SJCRH30 (cell line): ENCODE measurements at regions not wholly inside any gene's neighbourhood (a gene's known extent, or its start where the extent isn't known, plus 50 kb on each side); places are given as distances from the start of the nearest gene placed in this dataset.
"Not testable (repeated sequence)": the region's sequence is repeated elsewhere in the genome, so short reads cannot be mapped to it uniquely, and the experiment has no call there.

Source experiments
- DNase-seq, 2 experiments: peaks; one replicate each; pipeline ENCODE4 v3.0.0-alpha.2; 2015 to 2020
- H3K27ac ChIP-seq: fragments of 250-450 bp; sonication (Bioruptor Pico); 2 replicates; pipeline ENCODE4 v1.5.1; 2020; ENCODE audit warnings: mild to moderate bottlenecking, moderate library complexity
- H3K27me3 ChIP-seq: fragments of 250-450 bp; sonication (Bioruptor Pico); 2 replicates; pipeline ENCODE4 v1.5.1; 2020; ENCODE audit warnings: mild to moderate bottlenecking, moderate library complexity
- H3K36me3 ChIP-seq: fragments of 250-450 bp; sonication (Bioruptor Pico); 2 replicates; pipeline ENCODE4 v1.5.1; 2020; ENCODE audit warnings: mild to moderate bottlenecking, moderate library complexity
- H3K4me1 ChIP-seq: fragments of 250-450 bp; sonication (Bioruptor Pico); 2 replicates; pipeline ENCODE4 v1.5.1; 2020; ENCODE audit warnings: mild to moderate bottlenecking, moderate library complexity
- H3K4me3 ChIP-seq: fragments of 250-450 bp; sonication (Bioruptor Pico); 2 replicates; pipeline ENCODE4 v1.5.1; 2020; ENCODE audit warnings: mild to moderate bottlenecking, moderate library complexity
- H3K9me3 ChIP-seq: fragments of 250-450 bp; sonication (Bioruptor Pico); replicated peaks from 2 replicates; pipeline ENCODE4 v1.5.1; 2020; ENCODE audit warnings: mild to moderate bottlenecking, moderate library complexity

GRCh38 chr2:190005513-190005912 is 57.0 kb downstream of the MSTN start:
- Histone ChIP-seq H3K9me3 (peaks cover 6% of the 10 kb centered on the region), H3K27me3 (no peaks in the 10 kb centered on the region), H3K36me3 (no peaks in the 10 kb centered on the region), H3K4me3 (no peak overlapping the region), H3K27ac (no peak overlapping the region), H3K4me1 (no peaks in the 10 kb centered on the region)
- DNase-seq: no peak

DNA sequence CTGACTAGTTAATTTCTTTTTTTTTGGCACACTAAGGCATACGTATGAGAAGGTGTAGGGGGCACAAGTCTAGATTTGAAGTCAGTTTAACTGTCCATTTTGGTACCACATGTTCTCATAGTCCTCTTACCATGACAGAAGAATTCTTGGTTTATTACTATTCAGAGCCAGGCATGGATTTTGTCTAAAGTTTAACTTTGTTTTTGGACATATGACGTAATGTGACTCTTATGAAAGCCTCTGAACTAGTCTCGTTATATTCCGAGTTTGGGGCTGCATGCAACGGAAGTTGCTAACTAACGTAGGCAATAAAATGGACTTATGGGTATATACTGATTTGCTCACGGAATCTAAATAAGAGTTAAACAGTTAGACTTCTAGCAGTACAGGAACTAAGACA is 62.9 kb downstream of the MSTN start:
- H3K9me3 ChIP-seq: peaks cover 15% of the 10 kb centered on the region
- H3K4me3 ChIP-seq: no peak overlapping the region
- no peaks in the 10 kb centered on the region for H3K4me1 ChIP-seq
- H3K27me3 ChIP-seq: no peaks in the 10 kb centered on the region
- no peak for DNase-seq
- H3K27ac ChIP-seq: no peak overlapping the region
- no peaks in the 10 kb centered on the region for H3K36me3 ChIP-seq

- H3K27ac ChIP-seq, H3K4me1 ChIP-seq, H3K4me3 ChIP-seq, DNase-seq, H3K36me3 ChIP-seq, H3K27me3 ChIP-seq: not testable (repeated sequence)
- H3K9me3 ChIP-seq: peaks cover 17% of the 10 kb centered on the region
Observed at GRCh38 chr2:189998665-189999064, 63.9 kb downstream of the MSTN start.

- H3K36me3 ChIP-seq: no peaks in the 10 kb centered on the region
- H3K27me3 ChIP-seq: no peaks in the 10 kb centered on the region
- peaks cover 14% of the 10 kb centered on the region for H3K9me3 ChIP-seq
- H3K4me3 ChIP-seq: no peak overlapping the region
- no peak overlapping the region for H3K27ac ChIP-seq
- no peaks in the 10 kb centered on the region for H3K4me1 ChIP-seq
- DNase-seq: peak; percentile 62 to 78
Observed at GRCh38 chr2:189997016-189997415, 65.5 kb downstream of the MSTN start.

DNA sequence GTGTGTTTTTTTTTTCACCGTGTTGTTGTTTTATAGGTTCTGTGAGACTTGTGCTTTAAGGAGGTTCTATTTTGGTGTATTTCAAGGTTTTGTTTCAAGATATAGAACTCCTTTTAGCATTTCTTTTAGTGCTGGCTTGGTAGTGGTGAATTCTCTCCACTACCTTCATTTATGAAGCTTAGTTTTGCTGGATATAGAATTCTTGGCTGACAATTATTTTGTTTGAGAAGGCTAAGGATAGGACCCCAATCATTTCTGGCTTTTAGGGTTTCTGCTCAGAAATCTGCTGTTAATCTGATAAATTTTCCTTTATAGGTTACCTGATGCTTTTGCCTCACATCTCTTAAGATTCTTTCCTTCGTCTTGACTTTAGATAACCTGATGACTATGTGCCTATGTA is 66.8 kb downstream of the MSTN start:
- Histone ChIP-seq H3K27ac (no peak overlapping the region), H3K4me1 (no peaks in the 10 kb centered on the region), H3K36me3 (no peaks in the 10 kb centered on the region), H3K27me3 (no peaks in the 10 kb centered on the region), H3K4me3 (no peak overlapping the region), H3K9me3 (peaks cover 14% of the 10 kb centered on the region)
- DNase-seq: no peak

- Histone ChIP-seq H3K4me1 (no peaks in the 10 kb centered on the region), H3K9me3 (peaks cover 42% of the 10 kb centered on the region), H3K36me3 (no peaks in the 10 kb centered on the region), H3K27me3 (no peaks in the 10 kb centered on the region), H3K27ac (no peak overlapping the region), H3K4me3 (no peak overlapping the region)
- peak; percentile 44 to 83 for DNase-seq
Observed at GRCh38 chr2:189982780-189983394, 79.6 kb downstream of the MSTN start.

- DNase-seq: no peak
- H3K4me1 ChIP-seq: no peaks in the 10 kb centered on the region
- peaks cover 39% of the 10 kb centered on the region for H3K9me3 ChIP-seq
- no peaks in the 10 kb centered on the region for H3K27me3 ChIP-seq
- no peak overlapping the region for H3K4me3 ChIP-seq
- H3K27ac ChIP-seq: no peak overlapping the region
- no peaks in the 10 kb centered on the region for H3K36me3 ChIP-seq
Observed at GRCh38 chr2:189982087-189982486, 80.4 kb downstream of the MSTN start.

GRCh38 chr2:189976488-189976887 is 86.0 kb downstream of the MSTN start:
- not testable (repeated sequence) for DNase-seq, H3K4me1 ChIP-seq, H3K4me3 ChIP-seq, H3K27me3 ChIP-seq, H3K27ac ChIP-seq, H3K36me3 ChIP-seq
- peaks cover 29% of the 10 kb centered on the region for H3K9me3 ChIP-seq

DNA sequence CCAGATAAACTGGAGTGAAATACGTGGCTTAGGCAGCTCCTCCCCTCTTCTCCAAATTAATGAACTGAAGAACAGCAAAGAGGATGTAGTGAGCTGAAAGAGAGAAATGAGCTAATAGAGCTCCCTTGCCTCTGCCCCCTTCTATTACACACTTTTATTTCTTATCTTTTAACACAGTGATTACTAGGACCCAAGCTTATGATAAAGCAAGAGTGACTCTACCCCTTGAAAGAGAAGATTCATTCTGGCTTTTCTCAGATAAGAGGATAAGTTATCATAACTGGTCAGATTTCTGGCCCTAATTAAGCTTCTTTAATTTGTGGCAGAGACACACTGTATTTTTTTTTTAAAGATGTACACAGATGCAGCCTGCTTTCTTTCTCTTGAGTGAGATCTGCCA is 102.2 kb downstream of the MSTN start:
- H3K36me3 ChIP-seq: no peaks in the 10 kb centered on the region
- no peaks in the 10 kb centered on the region for H3K27me3 ChIP-seq
- no peak overlapping the region for H3K4me3 ChIP-seq
- H3K9me3 ChIP-seq: no peaks in the 10 kb centered on the region
- H3K27ac ChIP-seq: peak overlapping the region; percentile 75
- DNase-seq: peak in 1 of 2 experiments; percentile 56
- peaks cover 28% of the 10 kb centered on the region for H3K4me1 ChIP-seq

DNA sequence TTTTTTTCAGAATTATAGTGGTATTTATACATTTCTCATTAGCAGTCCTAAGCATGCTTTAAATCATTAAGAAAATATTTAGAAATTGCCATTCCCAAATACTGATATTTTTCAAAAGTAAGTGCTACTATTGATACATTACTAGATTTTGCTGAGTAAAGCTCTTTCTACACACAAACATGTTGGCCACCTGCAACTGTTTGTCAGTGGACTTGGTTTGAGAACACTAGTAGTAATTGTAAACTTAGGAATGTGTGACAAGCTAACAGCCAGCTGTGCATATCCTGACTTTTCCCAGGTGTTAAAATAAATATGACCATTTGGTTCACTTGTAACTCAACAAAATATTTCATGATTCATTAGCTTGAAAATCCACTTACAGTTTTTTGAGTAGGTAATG is 103.1 kb downstream of the MSTN start:
- Histone ChIP-seq H3K9me3 (no peaks in the 10 kb centered on the region), H3K4me1 (peaks cover 37% of the 10 kb centered on the region), H3K27me3 (no peaks in the 10 kb centered on the region), H3K36me3 (no peaks in the 10 kb centered on the region), H3K27ac (peak overlapping the region; percentile 75), H3K4me3 (no peak overlapping the region)
- peak; percentile 92 to 98 for DNase-seq

- peaks cover 2% of the 10 kb centered on the region; the same call in 1 of the 2 replicates for H3K9me3 ChIP-seq
- no peaks in the 10 kb centered on the region for H3K27me3 ChIP-seq
- H3K4me1 ChIP-seq: peaks cover 31% of the 10 kb centered on the region
- no peak overlapping the region for H3K27ac ChIP-seq
- no peak overlapping the region for H3K4me3 ChIP-seq
- no peak for DNase-seq
- no peaks in the 10 kb centered on the region for H3K36me3 ChIP-seq
Observed at GRCh38 chr2:189954989-189955388, 107.5 kb downstream of the MSTN start.

DNA sequence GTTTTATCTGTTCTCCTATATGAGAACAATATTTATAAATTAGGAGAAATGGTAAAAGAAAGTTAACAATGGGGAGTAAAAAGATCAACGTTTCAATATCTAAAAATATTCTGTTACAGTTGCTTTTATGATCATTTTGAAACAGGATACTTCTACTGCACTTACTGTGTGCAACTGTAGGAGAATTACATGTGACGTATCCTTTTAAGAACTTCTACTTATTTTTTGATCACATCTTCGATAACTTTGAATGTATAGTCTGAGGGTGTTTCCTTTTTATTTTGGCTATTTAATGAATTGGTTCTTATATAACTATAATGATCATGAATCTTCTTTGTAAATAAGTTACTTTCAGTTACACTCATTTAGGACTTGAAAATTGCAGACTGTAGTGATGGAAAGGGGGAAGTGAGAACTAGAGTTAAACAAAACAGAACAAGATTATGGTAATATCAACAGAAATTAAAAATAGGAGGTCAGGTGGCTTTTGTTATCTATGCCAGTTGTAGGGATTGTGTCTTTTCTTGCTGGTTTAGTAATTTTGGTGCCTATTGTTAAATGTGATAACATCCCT is 109.9 kb downstream of the MSTN start:
- H3K9me3 ChIP-seq: peaks cover 2% of the 10 kb centered on the region; the same call in 1 of the 2 replicates
- H3K27ac ChIP-seq: no peak overlapping the region
- no peaks in the 10 kb centered on the region for H3K27me3 ChIP-seq
- DNase-seq: no peak
- no peak overlapping the region for H3K4me3 ChIP-seq
- H3K4me1 ChIP-seq: peaks cover 16% of the 10 kb centered on the region
- no peaks in the 10 kb centered on the region for H3K36me3 ChIP-seq

DNA sequence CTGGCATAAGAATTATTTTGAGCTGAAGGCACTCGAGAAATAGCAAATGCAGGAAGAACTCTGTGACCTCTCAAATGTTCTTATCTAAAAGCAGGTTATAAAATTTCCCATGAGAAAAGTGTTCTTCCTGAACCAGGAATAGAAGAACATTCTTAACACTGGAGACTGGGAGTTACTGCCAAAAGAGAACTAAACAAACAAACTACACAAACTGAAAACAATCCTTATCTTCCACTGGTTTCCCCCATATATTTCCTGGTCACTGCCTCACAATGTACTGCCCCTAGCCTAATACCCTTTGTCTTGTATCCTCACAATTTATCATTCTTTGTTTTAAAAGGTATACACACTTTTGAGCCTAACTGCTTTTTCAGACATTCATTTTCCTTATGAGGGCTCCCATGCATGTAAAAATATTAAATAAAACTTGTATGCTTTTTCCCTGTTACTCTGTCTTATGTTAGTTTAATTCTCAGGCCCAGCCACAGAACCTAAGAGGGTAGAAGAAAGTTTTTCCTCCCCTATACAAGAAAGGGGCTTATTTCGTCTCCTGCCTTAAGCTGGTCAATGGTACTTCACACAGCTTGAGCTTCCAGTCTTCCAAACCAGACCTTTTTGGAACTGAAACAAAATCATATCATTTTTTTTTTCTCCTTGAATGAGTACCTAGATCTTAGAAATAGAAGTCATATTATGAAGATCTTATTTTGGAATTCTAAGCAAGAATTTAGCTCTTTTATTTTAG is 110.6 kb downstream of the MSTN start:
- peaks cover 16% of the 10 kb centered on the region for H3K4me1 ChIP-seq
- H3K4me3 ChIP-seq: no peak overlapping the region
- H3K27me3 ChIP-seq: no peaks in the 10 kb centered on the region
- no peaks in the 10 kb centered on the region for H3K36me3 ChIP-seq
- DNase-seq: no peak
- no peak overlapping the region for H3K27ac ChIP-seq
- peaks cover 2% of the 10 kb centered on the region; the same call in 1 of the 2 replicates for H3K9me3 ChIP-seq

GRCh38 chr2:189943009-189943408 is 119.5 kb downstream of the MSTN start:
- no peaks in the 10 kb centered on the region for H3K27me3 ChIP-seq
- H3K4me1 ChIP-seq: no peaks in the 10 kb centered on the region
- H3K36me3 ChIP-seq: no peaks in the 10 kb centered on the region
- H3K27ac ChIP-seq: no peak overlapping the region
- no peak for DNase-seq
- H3K4me3 ChIP-seq: no peak overlapping the region
- peaks cover 31% of the 10 kb centered on the region for H3K9me3 ChIP-seq

DNA sequence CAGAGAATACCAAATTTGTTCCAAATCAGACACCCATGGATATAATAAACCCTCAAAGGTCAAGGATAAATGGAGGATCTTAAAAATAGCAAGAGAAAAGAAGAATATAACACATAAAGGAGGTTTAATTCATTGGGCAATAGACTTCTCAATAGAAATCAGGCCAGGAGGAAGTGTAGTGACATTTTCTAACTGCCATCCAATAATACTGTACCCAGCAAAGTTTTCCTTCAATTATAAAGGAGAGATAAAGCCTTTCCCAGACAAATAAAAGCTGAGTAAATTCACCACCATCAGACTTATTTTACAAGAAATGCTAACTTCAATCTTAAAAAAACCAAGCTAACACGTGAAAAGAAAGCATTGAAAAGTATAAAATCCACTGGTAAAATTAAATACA is 121.6 kb downstream of the MSTN start:
- DNase-seq: no peak
- H3K9me3 ChIP-seq: peaks cover 39% of the 10 kb centered on the region
- H3K36me3 ChIP-seq: no peaks in the 10 kb centered on the region; the same call in 1 of the 2 replicates
- no peak overlapping the region for H3K27ac ChIP-seq
- peaks cover 6% of the 10 kb centered on the region for H3K4me1 ChIP-seq
- no peak overlapping the region for H3K4me3 ChIP-seq
- H3K27me3 ChIP-seq: no peaks in the 10 kb centered on the region
